Mucosa of stomach (tissue), 1 donor: ENCODE measurements at regions not wholly inside any gene's neighbourhood (a gene's known extent, or its start where the extent isn't known, plus 50 kb on each side); places are given as distances from the start of the nearest gene placed in this dataset.

ENCODE experiments used
- H3K27me3 ChIP-seq: one replicate; pipeline ENCODE4 v1.7.0; 2013; ENCODE audit warnings: mild to moderate bottlenecking, low read length; ENCODE audit not compliant: control insufficient read depth, insufficient read depth
- H3K36me3 ChIP-seq: one replicate; pipeline ENCODE4 v1.7.0; 2013; ENCODE audit warnings: low read length; ENCODE audit not compliant: control insufficient read depth, insufficient read depth
- H3K4me1 ChIP-seq: one replicate; pipeline ENCODE4 v1.7.0; 2013; ENCODE audit warnings: mild to moderate bottlenecking, low read length; ENCODE audit not compliant: control insufficient read depth, insufficient read depth
- H3K4me3 ChIP-seq: one replicate; pipeline ENCODE4 v1.7.0; 2013; ENCODE audit warnings: low read length
- H3K9ac ChIP-seq: one replicate; pipeline ENCODE4 v1.7.0; 2013; ENCODE audit warnings: mild to moderate bottlenecking, low read length, moderate library complexity
- H3K9me3 ChIP-seq: one replicate; pipeline ENCODE4 v1.7.0; 2013; ENCODE audit warnings: mild to moderate bottlenecking, low read length, moderate library complexity; ENCODE audit not compliant: control insufficient read depth
- donor health status: Pancreatic carcinoma.

- Histone ChIP-seq H3K9me3 (no peaks in the 10 kb centered on the region), H3K4me1 (no peaks in the 10 kb centered on the region), H3K4me3 (no peak overlapping the region), H3K9ac (no peak overlapping the region), H3K27me3 (no peaks in the 10 kb centered on the region), H3K36me3 (no peaks in the 10 kb centered on the region)
Measured at GRCh38 chr5:68011259-68011760, 204.2 kb upstream of the PIK3R1 start.

- no peaks in the 10 kb centered on the region for H3K9me3 ChIP-seq
- H3K9ac ChIP-seq = no peak overlapping the region
- H3K4me1 ChIP-seq = no peaks in the 10 kb centered on the region
- no peaks in the 10 kb centered on the region for H3K36me3 ChIP-seq
- H3K4me3 ChIP-seq = no peak overlapping the region
- H3K27me3 ChIP-seq = no peaks in the 10 kb centered on the region
Measured at GRCh38 chr5:68010740-68011139, 204.8 kb upstream of the PIK3R1 start.

GRCh38 chr5:68007451-68007850 lies 208.1 kb upstream of the PIK3R1 start:
- Histone ChIP-seq H3K9me3 (no peaks in the 10 kb centered on the region), H3K4me3 (no peak overlapping the region), H3K4me1 (no peaks in the 10 kb centered on the region), H3K9ac (no peak overlapping the region), H3K36me3 (no peaks in the 10 kb centered on the region), H3K27me3 (no peaks in the 10 kb centered on the region)

GRCh38 chr5:68002836-68003235 lies 212.7 kb upstream of the PIK3R1 start:
- no peaks in the 10 kb centered on the region for H3K27me3 ChIP-seq
- H3K4me1 ChIP-seq = no peaks in the 10 kb centered on the region
- H3K36me3 ChIP-seq = no peaks in the 10 kb centered on the region
- H3K9me3 ChIP-seq = no peaks in the 10 kb centered on the region
- no peak overlapping the region for H3K9ac ChIP-seq
- no peak overlapping the region for H3K4me3 ChIP-seq

DNA sequence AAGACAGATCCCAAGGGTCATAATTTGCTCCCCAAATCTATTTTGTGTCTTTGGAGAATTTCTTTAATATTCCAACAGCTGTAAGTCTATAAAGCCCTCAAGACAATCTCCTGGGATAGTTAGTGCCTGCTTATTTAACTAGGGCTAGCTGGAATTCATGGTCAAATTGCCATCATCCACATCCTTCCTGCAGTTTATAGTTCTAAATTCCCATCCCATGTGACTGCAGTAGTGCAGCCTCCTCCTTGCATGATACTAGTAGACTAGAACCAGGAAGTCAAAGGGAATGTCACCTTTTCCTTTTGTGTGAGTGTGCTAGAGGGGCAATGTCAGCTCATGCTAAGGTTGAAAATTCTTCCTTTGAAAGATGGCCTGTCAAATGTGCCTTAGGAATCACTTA lies 214.8 kb upstream of the PIK3R1 start:
- Histone ChIP-seq H3K9me3 (no peaks in the 10 kb centered on the region), H3K36me3 (no peaks in the 10 kb centered on the region), H3K4me1 (no peaks in the 10 kb centered on the region)

GRCh38 chr5:67999391-67999790 lies 216.2 kb upstream of the PIK3R1 start:
- H3K36me3 ChIP-seq = no peaks in the 10 kb centered on the region
- H3K9ac ChIP-seq = no peak overlapping the region
- H3K27me3 ChIP-seq = no peaks in the 10 kb centered on the region
- no peaks in the 10 kb centered on the region for H3K9me3 ChIP-seq
- H3K4me1 ChIP-seq = no peaks in the 10 kb centered on the region
- H3K4me3 ChIP-seq = no peak overlapping the region

More for the DNA sequence above, 214.8 kb upstream of the PIK3R1 start:
- no peaks in the 10 kb centered on the region for H3K27me3 ChIP-seq
- no peak overlapping the region for H3K4me3 ChIP-seq
- H3K9ac ChIP-seq = no peak overlapping the region

GRCh38 chr5:67998709-67999261 lies 216.8 kb upstream of the PIK3R1 start:
- H3K27me3 ChIP-seq = no peaks in the 10 kb centered on the region
- H3K4me1 ChIP-seq = no peaks in the 10 kb centered on the region
- no peaks in the 10 kb centered on the region for H3K36me3 ChIP-seq
- no peak overlapping the region for H3K4me3 ChIP-seq
- H3K9me3 ChIP-seq = no peaks in the 10 kb centered on the region
- no peak overlapping the region for H3K9ac ChIP-seq

- no peaks in the 10 kb centered on the region for H3K4me1 ChIP-seq
Measured at GRCh38 chr5:67997892-67998457, 217.6 kb upstream of the PIK3R1 start.

DNA sequence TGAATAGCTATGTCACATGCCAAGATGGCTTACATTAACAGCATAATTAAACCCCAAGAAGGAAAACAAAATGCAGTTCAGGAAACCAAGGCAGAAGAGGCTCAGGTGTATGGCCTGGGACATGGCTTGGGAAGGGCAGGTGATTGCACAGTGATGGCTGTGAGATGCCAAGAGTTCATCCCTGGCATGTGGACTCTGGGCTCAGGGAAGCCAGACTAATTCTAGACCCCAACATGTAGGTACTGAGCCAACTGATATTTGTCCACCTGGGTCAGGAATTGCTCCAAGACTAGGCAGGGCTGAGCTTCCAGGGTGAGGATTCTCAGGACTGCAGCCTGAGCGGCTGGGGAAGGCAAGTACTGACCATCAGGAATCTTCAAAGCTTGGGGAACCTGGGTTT lies 218.4 kb upstream of the PIK3R1 start:
- no peaks in the 10 kb centered on the region for H3K9me3 ChIP-seq
- H3K4me3 ChIP-seq = no peak overlapping the region
- no peaks in the 10 kb centered on the region for H3K27me3 ChIP-seq
- H3K4me1 ChIP-seq = no peaks in the 10 kb centered on the region
- no peaks in the 10 kb centered on the region for H3K36me3 ChIP-seq
- H3K9ac ChIP-seq = no peak overlapping the region

More at GRCh38 chr5:67997892-67998457, 217.6 kb upstream of the PIK3R1 start:
- Histone ChIP-seq H3K36me3 (no peaks in the 10 kb centered on the region), H3K4me3 (no peak overlapping the region), H3K27me3 (no peaks in the 10 kb centered on the region), H3K9ac (no peak overlapping the region), H3K9me3 (no peaks in the 10 kb centered on the region)

DNA sequence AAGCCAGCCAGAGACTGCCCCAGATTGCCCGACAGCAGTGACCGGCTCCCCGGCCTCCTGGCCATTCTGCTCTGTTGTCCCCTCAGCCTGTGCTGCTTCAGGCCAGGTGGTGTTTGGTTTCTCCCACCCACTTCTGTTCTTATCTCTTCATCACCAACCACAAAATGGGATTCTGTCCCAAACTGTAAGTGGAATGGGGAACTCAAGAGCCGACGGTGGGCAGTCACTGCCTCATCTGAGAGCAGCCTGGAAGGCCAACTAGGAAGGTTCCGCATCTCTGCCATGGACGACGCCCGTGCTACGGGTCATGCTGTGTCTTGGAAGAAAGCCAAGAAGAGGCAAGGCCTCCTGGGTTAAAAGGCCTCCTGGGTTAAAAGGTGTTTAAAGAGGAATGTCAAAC lies 219.0 kb upstream of the PIK3R1 start:
- Histone ChIP-seq H3K4me3 (no peak overlapping the region), H3K9me3 (no peaks in the 10 kb centered on the region), H3K9ac (no peak overlapping the region), H3K27me3 (no peaks in the 10 kb centered on the region), H3K4me1 (no peaks in the 10 kb centered on the region), H3K36me3 (no peaks in the 10 kb centered on the region)

- Histone ChIP-seq H3K9me3 (no peaks in the 10 kb centered on the region), H3K4me1 (no peaks in the 10 kb centered on the region), H3K9ac (no peak overlapping the region), H3K27me3 (no peaks in the 10 kb centered on the region), H3K4me3 (no peak overlapping the region), H3K36me3 (no peaks in the 10 kb centered on the region)
Measured at GRCh38 chr5:67992923-67993322, 222.6 kb upstream of the PIK3R1 start.

- Histone ChIP-seq H3K9me3 (no peaks in the 10 kb centered on the region), H3K27me3 (no peaks in the 10 kb centered on the region), H3K4me1 (no peaks in the 10 kb centered on the region), H3K36me3 (no peaks in the 10 kb centered on the region), H3K4me3 (no peak overlapping the region), H3K9ac (no peak overlapping the region)
Measured at GRCh38 chr5:67989456-67989855, 226.1 kb upstream of the PIK3R1 start.

DNA sequence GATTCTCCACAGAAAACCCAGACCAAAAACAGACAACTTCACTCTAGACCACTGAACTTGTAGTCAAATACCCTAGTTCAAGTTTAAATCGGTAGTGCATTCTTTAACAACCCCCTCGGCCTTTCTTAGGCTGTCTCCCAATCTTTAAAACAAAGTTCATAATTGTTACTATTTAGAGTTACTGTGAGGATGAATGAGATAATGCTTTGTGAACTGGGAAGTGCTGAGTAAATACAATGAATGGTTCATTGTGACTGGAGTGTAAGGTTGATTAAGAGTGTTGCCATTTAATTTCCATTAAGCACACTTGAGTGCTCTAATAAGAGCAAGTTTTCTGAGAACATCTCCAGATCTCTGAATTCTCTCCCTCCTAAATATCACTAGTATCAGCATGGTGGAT lies 228.8 kb upstream of the PIK3R1 start:
- Histone ChIP-seq H3K4me1 (no peaks in the 10 kb centered on the region), H3K9me3 (no peaks in the 10 kb centered on the region), H3K27me3 (no peaks in the 10 kb centered on the region), H3K4me3 (no peak overlapping the region), H3K9ac (no peak overlapping the region), H3K36me3 (no peaks in the 10 kb centered on the region)
